Right renal pelvis (tissue), 4 donors: ENCODE measurements at regions not wholly inside any gene's neighbourhood (a gene's known extent, or its start where the extent isn't known, plus 50 kb on each side); places are given as distances from the start of the nearest gene placed in this dataset.
A peak's percentile ranks its signal among the peaks of the same experiment; 100 is the strongest.
"Not testable (repeated sequence)": the region's sequence is repeated elsewhere in the genome, so short reads cannot be mapped to it uniquely, and the experiment has no call there.

Experiments
- DNase-seq, 4 donors: peaks; one replicate each; pipeline ENCODE4 v3.0.0-alpha.2; 2013; ENCODE audit warnings: low read depth in 4 of 4, low spot score in 3 of 4, missing footprints in 1 of 4

DNA sequence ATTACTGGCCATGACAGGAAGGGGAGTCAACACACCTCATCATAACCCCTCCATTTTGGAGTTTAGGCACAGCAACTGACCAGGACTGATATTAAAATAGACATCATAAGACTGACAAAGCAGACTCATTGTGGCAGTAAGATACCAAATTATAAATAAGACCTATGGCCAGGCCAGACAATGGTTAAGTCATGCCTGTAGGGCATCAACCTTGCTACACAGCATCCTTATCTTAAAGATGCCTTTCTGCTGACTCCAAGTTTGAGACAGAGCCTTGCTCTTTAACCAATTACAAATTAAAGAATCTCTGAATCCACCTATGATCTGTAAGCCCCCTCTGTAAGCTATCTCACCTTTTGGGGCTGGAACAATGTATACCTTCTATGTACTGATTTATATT lies 65.5 kb downstream of the VCX2 start:
- no peak for DNase-seq

DNA sequence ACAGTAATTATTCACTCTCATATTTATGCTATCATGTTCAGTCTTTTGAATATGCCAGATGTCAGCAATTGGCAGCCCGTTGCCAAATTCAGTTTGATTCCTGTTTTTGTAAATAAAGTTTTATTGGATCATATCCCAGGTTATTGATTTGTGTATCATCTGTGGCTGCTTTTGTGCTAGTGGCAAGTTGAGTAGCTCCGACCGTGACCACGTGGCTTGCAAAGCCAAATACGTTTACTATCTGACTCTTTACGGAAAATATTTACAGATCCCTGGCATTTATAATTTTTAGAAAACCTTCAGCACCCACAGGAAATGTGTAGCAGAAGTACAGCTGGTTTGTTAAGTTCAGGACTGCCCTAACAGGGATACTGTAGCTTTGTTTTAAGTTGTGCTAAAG lies 67.4 kb downstream of the VCX2 start:
- no peak for DNase-seq

DNA sequence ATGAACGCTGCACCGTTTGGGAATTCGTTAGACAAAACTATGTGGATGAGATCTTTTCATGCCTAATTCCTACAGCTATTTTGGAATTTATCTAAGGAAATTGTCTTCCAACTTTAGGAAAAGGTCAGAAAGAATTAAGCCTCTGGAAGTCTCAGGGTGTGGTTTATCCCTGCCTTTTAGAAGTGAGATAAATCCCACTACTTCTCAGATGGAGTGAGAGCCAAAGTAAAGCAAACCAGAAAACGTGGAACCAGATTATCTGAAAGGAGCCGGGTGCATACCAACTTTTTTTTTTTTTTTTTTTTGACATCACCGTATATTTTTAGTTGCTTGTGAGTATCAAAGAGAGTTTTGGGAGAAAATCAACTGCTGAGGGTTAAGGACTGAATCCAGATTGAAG lies 79.6 kb downstream of the VCX2 start:
- DNase-seq: no peak

DNA sequence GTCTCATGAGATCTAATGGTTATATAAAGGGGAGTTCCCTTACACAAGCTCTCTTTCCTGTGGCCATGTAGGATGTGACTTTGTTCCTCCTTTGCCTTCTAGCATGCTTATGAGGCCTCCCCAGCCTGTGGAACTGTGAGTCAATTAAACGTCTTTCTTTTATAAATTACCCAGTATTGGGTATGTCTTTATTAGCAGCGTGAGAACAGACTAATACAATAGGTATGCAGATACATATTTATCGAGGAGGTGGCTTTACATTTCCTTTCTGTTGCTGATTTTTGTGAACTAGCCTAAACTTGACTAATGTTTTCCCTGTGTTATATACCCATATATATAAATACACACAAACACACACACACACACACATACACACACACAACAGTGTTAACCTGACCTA lies 80.2 kb downstream of the VCX2 start:
- DNase-seq: no peak

DNA sequence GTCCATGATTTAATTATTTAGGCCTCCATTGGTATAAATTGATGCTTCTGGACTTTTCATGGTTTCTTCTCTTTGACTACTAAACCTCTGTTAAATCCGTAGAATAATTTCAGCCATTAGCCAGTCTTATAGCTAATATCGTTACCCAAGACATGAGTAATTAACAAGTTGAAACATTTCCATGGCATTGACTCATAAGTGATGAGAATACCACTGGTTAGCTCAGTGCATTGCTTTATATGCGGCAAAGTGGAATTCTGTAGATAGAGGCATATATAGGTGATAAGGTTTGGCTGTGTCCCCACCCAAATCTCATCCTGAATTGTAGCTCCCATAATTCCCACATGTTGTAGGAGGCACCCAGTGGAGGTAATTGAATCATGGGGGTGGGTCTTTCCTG lies 80.6 kb downstream of the VCX2 start:
- DNase-seq: no peak

DNA sequence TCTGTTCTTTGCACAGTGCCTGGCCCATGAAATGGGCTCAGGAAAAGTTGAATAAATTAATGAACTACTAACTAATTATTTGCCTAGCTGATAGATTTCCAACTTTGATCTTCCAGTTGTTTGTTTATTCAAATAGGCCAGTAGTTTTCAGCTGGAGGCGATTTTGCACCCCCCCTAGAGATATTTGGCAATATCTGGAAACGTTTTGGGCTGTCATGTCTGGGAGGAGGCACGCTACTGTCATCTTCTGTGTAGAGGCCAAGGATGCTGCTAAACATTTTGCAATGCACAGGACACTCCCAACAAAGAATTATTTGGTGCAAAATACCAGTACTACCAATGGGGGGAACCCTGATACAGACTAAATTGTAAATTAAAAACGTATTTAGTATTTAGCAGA lies 81.9 kb downstream of the VCX2 start:
- no peak for DNase-seq

DNA sequence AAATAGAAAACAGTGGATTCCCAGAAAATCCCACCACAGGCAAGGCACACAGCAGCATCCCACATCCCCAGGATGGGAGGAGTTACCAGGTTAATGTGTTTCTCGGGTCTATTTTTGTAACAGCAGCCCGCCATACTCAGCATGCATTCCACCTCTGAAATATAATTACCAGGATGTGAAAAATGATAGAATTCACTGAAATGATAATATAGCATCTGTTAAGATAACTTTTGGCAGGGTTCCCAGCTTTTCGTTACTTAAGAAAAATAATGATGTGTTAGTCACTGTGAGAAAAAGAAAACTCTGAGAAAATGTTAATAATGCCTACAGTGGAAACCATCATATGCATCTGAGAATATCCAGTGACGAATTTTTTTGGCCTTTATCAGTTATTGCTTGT lies 87.1 kb downstream of the VCX2 start:
- DNase-seq: no peak

DNA sequence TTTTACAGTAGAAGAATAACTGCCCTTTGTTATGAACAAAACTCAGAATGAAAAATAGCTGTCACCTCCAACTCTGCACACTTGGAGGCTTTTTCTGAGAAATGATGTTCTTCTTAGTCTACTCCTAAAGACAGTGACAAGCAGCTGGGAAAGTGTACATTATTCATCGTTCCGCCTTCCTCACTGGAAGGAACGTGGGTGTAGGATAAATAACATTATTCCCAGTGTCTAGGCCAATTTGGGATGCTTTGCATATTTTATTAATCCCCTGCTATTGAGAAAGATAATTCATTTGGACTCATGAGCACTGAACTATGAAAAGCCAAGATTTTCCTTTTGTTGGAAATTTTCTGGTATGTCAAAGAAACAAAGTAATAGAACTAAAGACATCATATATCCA lies 87.8 kb downstream of the VCX2 start:
- DNase-seq: no peak

DNA sequence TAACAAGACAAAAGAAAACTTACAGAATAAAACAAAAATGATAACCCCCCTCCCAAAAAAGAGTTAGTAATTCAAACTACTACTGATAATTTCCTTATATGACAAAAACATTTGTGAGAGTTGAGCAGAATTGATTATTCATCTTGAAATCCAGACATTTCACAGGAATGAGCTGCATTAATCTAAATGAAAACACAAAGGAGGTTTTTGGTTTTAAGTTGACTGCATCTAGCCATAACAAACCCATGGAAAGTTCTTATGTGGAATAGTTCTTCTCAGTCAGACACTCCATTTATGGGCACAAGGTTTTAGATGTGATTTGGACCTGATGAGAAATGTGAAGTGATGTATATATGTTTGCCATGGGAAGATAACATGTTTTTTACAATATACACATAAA lies 95.4 kb downstream of the VCX2 start:
- no peak for DNase-seq

DNA sequence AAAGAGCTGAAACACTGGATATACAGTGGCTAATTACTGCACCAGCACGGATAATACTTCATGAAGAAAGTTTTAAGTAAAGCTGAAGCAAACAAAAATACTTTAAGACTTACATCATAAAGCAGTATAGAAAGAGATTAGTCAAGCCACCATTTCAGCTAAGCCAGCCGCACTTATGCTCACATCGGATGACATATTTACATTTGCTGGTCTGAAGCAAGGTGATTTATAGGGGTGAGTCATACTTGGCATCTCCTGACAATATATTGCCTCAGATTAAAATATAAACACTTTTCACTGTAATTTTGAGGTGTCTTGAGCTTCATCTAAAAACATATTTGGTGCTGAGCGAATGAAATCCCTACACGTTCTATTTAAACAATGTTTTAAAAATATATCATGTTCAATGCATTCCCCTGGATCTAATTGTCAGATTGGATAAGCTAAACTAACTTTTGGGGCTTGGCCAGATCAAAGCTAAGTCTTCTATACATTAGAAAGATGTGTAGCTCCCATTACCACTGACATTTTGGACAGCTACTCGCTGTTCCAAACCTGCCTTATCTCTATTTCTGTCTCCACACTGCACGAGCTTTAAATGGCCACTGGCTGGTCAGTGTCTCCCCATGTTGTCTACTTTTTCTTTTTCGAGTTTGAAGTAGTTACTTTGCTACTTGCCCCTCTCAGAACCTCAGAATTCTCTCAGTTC lies 103.2 kb downstream of the VCX2 start:
- no peak for DNase-seq

DNA sequence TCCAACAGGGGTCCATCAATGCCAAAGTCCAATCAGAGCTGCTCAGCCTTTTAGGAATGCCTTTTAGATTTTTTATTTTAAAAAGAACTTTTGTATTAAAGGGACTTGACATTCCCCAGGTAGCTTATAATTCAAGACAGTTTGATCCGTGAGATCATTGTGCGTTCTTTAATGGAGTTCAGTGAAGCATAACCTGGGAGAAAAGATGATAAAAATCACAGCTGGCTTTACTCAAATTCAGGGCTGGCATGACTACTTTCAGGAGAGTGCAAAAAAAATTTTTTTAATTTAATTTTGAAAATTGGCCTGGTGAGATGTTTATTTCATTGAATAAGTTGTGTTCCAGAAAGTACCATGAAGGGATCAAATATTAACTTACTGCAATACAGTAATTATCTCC lies 118.2 kb downstream of the VCX2 start:
- no peak for DNase-seq

DNA sequence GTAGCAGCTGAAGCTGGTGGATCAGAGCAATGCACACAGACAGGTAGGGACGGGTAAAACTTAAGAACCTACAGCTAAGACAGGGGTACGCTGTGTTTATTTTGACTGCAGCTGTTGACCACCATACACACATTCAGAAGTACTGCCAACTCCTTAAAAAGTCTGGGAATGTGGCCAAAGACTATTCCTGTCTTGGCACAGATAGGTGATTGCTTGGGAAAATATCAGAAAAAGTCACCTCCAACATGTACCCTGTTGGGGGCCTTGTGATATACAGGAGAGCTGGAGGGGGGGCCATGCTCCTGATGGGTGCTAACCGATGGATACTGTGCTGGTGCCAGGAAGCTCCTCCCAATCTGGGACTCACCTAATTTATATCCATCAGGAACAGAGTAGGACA lies 121.2 kb downstream of the VCX2 start:
- no peak for DNase-seq

DNA sequence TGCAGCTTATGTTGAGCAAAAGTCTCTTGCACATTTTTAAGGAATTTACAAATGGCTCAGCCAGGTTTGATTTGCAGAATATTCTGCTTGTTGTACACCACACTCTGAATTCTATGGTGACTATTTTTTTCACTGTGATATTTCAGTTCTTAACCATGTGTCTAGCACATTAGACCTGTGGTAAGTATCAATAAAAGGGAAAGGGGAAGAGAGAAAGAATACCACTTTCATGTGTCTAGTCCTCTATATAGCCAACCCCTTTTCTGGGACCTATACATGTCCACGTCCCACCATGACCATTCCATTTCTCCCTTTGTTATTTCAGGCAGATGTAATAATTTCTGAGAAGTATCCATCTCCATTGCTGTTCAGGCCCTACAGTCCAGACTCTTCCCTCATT lies 121.3 kb upstream of the PNPLA4 start:
- no peak for DNase-seq

DNA sequence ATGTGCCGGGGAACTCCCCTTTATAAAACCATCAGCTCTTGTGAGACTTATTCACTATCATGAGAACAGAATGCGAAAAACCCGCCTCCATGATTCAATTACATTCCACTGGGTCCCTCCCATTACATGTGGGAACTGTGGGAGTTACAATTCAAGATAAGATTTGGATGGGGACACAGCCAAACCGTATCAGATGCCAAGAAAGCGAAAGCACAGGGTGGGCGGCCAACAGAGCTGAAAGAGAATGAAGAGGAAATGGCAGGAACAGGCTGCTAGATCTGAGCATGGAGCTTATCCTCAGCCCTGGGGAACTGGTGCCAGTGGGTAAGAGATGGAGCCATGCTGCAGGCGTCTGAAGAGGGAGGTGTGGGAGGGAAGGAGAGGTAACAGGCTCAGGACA lies 117.7 kb upstream of the PNPLA4 start:
- no peak for DNase-seq

DNA sequence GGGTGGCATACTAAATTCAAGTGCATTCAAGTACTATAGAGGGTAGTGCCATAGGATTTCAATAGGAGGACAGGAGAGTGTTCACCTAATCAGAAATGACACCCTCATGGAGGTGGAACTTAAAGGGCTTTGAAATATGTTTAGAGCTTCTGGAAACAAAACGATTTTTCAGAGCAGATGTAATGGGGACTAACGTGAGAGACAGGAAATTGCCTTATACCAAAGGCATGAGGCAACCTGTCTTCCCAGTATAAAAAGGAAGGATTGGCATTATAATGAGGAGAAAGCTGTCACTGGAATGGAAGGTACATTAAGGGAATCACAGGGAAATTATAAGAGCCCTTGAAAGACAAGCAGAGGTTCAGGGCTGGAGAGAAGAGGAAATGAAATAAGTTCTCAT lies 116.3 kb upstream of the PNPLA4 start:
- no peak for DNase-seq

DNA sequence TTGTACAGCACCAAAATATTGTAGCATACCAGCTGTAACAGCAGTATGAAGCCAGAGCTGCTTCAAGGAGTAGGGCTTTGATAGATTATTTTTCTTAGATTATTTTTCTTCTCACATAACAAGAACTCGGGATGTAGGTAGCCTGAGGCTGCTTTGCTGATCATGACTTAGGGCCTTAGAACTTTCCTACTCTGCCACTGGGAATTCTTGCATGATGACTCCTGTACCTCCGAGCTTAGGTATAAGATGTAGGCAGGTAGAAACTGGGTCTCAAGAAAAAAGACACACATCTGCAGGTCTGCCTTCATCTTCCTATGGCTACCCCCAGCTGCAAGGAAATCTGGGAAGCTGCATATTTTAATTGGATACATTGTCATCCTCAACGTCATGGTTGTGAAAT lies 115.9 kb upstream of the PNPLA4 start:
- DNase-seq: no peak

DNA sequence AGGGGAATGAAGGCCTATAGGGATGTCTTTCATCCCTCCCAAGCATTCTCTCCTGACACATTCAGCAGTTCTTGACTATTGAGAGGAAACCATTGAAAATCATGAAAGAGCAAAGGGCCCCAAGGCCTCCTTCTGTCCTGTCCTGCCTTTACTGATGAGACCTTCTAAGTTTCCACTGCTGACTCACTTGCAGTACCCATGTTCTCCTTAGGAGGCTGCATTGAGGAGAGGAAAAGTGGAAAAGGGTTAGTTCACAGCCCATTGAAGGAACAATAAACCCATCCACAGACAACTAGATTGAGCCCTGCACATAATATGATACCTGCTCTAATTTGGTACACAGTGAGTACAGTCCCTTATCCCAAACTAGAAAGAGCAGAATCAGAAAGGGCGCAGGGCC lies 115.1 kb upstream of the PNPLA4 start:
- no peak for DNase-seq

DNA sequence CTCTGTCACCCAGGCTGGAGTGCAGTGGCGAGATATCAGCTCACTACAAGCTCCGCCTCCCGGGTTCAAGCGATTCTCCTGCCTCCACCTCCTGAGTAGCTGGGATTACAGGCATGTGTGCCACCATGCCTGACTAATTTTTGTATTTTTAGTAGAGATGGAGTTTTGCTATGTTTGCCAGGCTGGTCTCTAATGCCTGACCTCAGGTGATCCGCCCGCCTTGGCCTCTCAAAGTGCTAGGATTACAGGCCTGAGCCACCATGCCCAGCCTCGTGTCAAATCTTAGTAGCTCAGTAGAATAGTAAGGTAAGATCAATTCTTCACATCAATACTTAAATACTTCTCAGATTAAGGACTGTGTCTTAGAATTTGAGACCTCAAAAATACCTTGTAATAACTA lies 112.5 kb upstream of the PNPLA4 start:
- DNase-seq: not testable (repeated sequence)

DNA sequence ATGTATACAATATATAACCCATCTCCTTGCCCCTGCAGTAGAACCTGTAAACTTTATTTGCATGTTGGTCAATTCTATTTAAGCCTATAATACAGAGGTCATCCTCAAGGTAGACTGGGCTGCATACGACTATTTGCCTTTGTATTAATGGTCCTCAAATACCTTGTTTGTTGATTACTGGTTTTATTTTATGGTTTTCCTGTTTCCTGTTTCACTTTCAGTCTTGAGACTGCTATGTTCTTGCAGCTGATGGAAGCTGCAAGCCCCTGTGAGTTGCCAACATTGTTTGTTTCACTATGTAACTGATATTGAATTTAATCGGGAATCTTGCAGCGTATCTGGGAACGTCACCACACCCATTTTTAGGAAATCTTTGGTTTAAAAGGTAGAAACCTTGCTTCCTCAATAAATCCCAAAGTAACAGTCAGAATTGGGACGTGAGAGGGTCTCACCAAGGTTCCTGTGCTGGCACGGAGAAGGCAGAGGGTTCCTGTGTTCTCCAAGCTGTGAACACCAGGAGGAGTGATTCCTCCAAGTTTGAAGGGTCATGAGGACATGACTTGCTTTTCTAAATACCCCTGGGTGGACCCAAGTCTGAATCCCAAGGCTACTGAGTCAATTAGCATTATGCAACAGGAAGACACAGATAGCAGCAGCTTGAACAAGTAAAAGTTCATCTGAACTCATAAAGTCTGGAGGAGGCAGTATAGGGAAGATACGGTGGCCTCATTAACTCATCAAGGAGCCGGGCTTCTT lies 110.6 kb upstream of the PNPLA4 start:
- no peak for DNase-seq

DNA sequence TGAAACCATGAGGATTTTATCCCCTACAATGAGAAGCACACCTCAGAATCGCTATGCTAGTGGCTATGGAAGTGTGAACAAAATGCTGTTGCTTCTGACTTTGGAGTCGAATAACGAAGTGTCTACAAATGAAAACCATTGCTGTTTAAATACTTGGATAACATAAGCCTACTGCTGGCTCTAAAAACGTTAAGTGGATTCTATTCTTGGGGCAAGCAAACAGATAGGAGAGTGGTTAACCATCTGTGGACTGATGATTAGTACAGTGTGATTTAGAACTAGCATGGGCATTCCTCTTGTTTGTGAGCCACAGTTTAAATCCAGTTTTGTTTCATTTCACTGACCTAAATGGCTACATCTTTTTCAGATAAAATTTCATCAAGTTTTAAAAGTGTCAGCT lies 109.7 kb upstream of the PNPLA4 start:
- DNase-seq: no peak

DNA sequence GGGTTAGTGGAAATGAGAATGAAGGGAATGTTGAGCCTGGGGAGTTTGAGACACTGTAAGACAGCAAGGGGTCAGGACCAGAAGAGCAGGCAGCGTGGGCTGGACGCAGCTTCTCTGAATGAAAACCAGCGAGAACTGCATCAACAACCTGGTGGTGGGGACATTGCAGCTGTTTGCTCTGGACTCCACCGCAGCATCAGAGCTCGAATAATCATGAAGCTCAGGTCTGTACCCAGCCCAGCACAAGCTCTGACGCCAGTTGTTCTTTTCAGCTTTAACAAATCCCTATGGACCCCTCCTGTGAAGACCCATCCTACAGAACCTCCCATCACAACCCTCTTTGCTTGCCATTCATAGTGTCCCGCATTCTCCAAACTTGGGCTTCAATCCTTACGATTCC lies 106.8 kb upstream of the PNPLA4 start:
- DNase-seq: no peak

DNA sequence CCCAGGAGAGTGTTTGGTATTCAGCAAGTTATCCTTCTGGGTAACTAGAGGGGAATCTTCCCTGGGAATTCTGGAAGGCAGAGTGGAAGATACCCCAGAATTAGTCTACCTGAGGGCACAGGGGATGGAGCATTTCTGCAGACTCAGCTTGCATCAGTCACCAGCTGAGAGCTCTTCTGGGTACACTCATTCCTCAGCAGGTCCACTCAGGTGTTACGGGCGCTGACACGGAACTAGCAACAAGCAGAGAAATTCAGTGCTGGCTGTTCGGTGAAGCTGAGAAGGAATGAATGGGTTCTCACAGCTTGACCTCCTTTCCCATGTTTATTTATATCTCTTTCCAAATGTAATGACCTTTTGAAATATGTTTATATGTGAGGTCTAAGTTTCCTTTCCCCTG lies 106.0 kb upstream of the PNPLA4 start:
- peak in 1 of 4 donors; percentile 10 for DNase-seq

DNA sequence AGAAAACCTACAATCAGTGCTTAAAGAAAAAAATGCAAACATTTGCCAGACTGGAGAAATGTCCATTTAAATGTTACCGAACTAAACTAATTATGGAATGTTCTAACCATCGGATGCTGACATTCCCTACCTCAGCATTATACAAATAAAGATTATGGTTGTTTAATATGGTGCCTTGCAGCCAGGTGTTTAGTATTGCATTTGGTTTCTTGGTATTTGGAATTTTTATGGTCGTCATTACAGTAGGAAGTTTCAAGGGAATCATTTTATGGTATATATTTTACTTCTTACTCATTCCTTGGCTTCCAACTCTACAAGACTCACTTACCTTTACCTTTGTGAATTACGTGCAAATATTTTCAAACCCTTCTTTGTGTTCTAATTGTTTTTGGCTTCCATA lies 103.1 kb upstream of the PNPLA4 start:
- DNase-seq: no peak
